GM12892 (cell line): ENCODE measurements at regions not wholly inside any gene's neighbourhood (a gene's known extent, or its start where the extent isn't known, plus 50 kb on each side); places are given as distances from the start of the nearest gene placed in this dataset.

Experiments
- DNase-seq: peaks from one replicate; pipeline ENCODE4 v3.0.0; 2011; ENCODE audit not compliant: insufficient read length
- FAIRE-seq: peaks from 2 replicates; lab custom pipeline; 2011; peaks lifted over from hg19 to GRCh38; lab: Jason Lieb, UNC
- POLR2A ChIP-seq: IDR thresholded peaks from 2 replicates; pipeline ENCODE4 v1.6.1; 2011; ENCODE audit warnings: low read depth, low read length, control low read depth
- POLR2AphosphoS5 ChIP-seq: IDR thresholded peaks from 2 replicates; pipeline ENCODE4 v1.6.1; 2011; ENCODE audit warnings: low read depth, low read length, control low read depth
- TAF1 ChIP-seq: IDR thresholded peaks from 2 replicates; pipeline ENCODE4 v1.6.1; 2011; ENCODE audit warnings: low read depth, mild to moderate bottlenecking, control low read depth, low read length, borderline replicate concordance

GRCh38 chr11:62054484-62055121 lies 69.2 kb upstream of the INCENP start:
- TF ChIP-seq POLR2A (no peak), TAF1 (no peak), POLR2AphosphoS5 (no peak)
- no peak for DNase-seq

GRCh38 chr11:62054081-62054480 lies 69.7 kb upstream of the INCENP start:
- no peak for DNase-seq
- TF ChIP-seq TAF1 (no peak), POLR2AphosphoS5 (no peak), POLR2A (no peak)
- no peak for FAIRE-seq

More at GRCh38 chr11:62054484-62055121, 69.2 kb upstream of the INCENP start:
- FAIRE-seq, result no peak

GRCh38 chr11:62050716-62051115 lies 73.1 kb upstream of the INCENP start:
- DNase-seq, result no peak
- TF ChIP-seq POLR2A, result no peak
- no peak for TF ChIP-seq TAF1
- no peak for TF ChIP-seq POLR2AphosphoS5
- FAIRE-seq, result no peak

- no peak for FAIRE-seq
- TF ChIP-seq TAF1 (no peak), POLR2A (no peak), POLR2AphosphoS5 (no peak)
- no peak for DNase-seq
Measured at GRCh38 chr11:62048100-62048499, 75.7 kb upstream of the INCENP start.

GRCh38 chr11:62046568-62047100 lies 77.2 kb upstream of the INCENP start:
- TF ChIP-seq POLR2AphosphoS5 (no peak), TAF1 (no peak), POLR2A (no peak)
- DNase-seq, result no peak
- no peak for FAIRE-seq

- DNase-seq, result no peak
Measured at GRCh38 chr11:62044639-62045121, 77.2 kb upstream of the FTH1 start.

GRCh38 chr11:62035293-62035692 lies 67.9 kb upstream of the FTH1 start:
- DNase-seq (no peak), FAIRE-seq (no peak)
- TF ChIP-seq POLR2A (no peak), POLR2AphosphoS5 (no peak), TAF1 (no peak)

More at GRCh38 chr11:62044639-62045121, 77.2 kb upstream of the FTH1 start:
- no peak for FAIRE-seq
- no peak for TF ChIP-seq POLR2AphosphoS5

- FAIRE-seq (no peak), DNase-seq (no peak)
- TF ChIP-seq POLR2A (no peak), POLR2AphosphoS5 (no peak), TAF1 (no peak)
Measured at GRCh38 chr11:62034036-62034338, 66.6 kb upstream of the FTH1 start.

GRCh38 chr11:62033191-62034035 lies 66.0 kb upstream of the FTH1 start:
- DNase-seq (no peak), FAIRE-seq (no peak)
- TF ChIP-seq POLR2AphosphoS5, result no peak
- TF ChIP-seq POLR2A, result no peak
- no peak for TF ChIP-seq TAF1

GRCh38 chr11:62030071-62030684 lies 62.7 kb upstream of the FTH1 start:
- no peak for DNase-seq
- no peak for FAIRE-seq
- TF ChIP-seq TAF1 (no peak), POLR2AphosphoS5 (no peak), POLR2A (no peak)

GRCh38 chr11:62026739-62027370 lies 59.4 kb upstream of the FTH1 start:
- FAIRE-seq, result no peak
- TF ChIP-seq TAF1 (no peak), POLR2AphosphoS5 (no peak), POLR2A (no peak)
- DNase-seq, result no peak
